ENCODE measurements at regions not wholly inside any gene's neighbourhood (a gene's known extent, or its start where the extent isn't known, plus 50 kb on each side); places are given as distances from the start of the nearest gene placed in this dataset.

DNA sequence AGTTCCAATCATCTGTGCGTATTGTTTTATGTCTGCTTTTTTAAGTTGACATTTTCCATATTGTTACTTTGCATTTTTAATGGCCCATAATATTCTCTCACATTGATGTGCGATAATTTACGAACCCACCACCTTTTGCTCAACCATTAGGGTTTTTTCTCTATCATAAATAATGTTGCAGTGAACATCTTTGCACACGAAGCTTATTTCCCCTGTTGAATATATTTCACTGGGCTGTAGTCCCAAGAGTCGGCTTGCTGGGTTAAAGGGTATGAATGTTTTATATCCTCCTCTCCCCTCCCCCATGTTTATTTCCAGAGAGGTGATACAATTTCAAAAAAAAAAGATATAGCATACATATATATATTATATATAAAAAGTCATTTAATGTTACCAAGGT lies 272.7 kb upstream of the RGMA start:
- TF ChIP-seq, protein P1, sequence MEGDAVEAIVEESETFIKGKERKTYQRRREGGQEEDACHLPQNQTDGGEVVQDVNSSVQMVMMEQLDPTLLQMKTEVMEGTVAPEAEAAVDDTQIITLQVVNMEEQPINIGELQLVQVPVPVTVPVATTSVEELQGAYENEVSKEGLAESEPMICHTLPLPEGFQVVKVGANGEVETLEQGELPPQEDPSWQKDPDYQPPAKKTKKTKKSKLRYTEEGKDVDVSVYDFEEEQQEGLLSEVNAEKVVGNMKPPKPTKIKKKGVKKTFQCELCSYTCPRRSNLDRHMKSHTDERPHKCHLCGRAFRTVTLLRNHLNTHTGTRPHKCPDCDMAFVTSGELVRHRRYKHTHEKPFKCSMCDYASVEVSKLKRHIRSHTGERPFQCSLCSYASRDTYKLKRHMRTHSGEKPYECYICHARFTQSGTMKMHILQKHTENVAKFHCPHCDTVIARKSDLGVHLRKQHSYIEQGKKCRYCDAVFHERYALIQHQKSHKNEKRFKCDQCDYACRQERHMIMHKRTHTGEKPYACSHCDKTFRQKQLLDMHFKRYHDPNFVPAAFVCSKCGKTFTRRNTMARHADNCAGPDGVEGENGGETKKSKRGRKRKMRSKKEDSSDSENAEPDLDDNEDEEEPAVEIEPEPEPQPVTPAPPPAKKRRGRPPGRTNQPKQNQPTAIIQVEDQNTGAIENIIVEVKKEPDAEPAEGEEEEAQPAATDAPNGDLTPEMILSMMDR (IDR thresholded peaks at IDR 0.05): no peak
- TF ChIP-seq POLR2A (IDR thresholded peaks at IDR 0.05): no peak
